GM23338 (cell line): ENCODE measurements at regions not wholly inside any gene's neighbourhood (a gene's known extent, or its start where the extent isn't known, plus 50 kb on each side); places are given as distances from the start of the nearest gene placed in this dataset.

Source experiments
- CREB1 ChIP-seq: fragments of 250-450 bp; sonication (Bioruptor Pico); IDR thresholded peaks from 2 replicates; pipeline ENCODE4 v1.5.0; 2020; ENCODE audit warnings: low read depth, mild to moderate bottlenecking, moderate library complexity
- CTCF ChIP-seq, 2 experiments: fragments of 200-600 bp in 1 of 2; sonication (generic) in 1 of 2; conservative IDR thresholded peaks; 2 replicates each; pipeline versions ENCODE4 v1.5.1 to v1.6.1; 2016 to 2017; ENCODE audit warnings: antibody characterized with exemption in 2 of 2, low read depth in 2 of 2, mild to moderate bottlenecking in 2 of 2, moderate library complexity in 1 of 2
- ETS1 ChIP-seq: IDR thresholded peaks from 2 replicates; pipeline ENCODE4 v1.6.1; 2016; ENCODE audit warnings: antibody characterized with exemption
- EZH2 ChIP-seq: fragments of 200-600 bp; sonication (generic); IDR thresholded peaks from one replicate; pipeline ENCODE4 v1.8.0; 2017; ENCODE audit warnings: antibody characterized with exemption, mild to moderate bottlenecking, low read depth; ENCODE audit not compliant: unreplicated experiment
- EZH2phosphoT487 ChIP-seq: fragments of 200-600 bp; sonication (generic); IDR thresholded peaks from one replicate; pipeline ENCODE4 v1.8.1; 2018; ENCODE audit warnings: antibody characterized with exemption; ENCODE audit not compliant: unreplicated experiment
- JUNB ChIP-seq: IDR thresholded peaks from one replicate; pipeline ENCODE4 v1.6.1; 2016; ENCODE audit warnings: antibody characterized with exemption; ENCODE audit not compliant: unreplicated experiment
- NANOG ChIP-seq: IDR thresholded peaks from 2 replicates; pipeline ENCODE4 v1.6.1; 2016; ENCODE audit warnings: antibody characterized with exemption, borderline replicate concordance
- POLR2AphosphoS5 ChIP-seq: IDR thresholded peaks from 2 replicates; pipeline ENCODE4 v1.6.1; 2016; ENCODE audit warnings: antibody characterized with exemption, low read depth
- REST ChIP-seq: IDR thresholded peaks from one replicate; pipeline ENCODE4 v1.6.1; 2018; ENCODE audit warnings: antibody characterized with exemption; ENCODE audit not compliant: unreplicated experiment
- STAT1 ChIP-seq: IDR thresholded peaks from one replicate; pipeline ENCODE4 v1.6.1; 2016; ENCODE audit warnings: antibody characterized with exemption; ENCODE audit not compliant: unreplicated experiment
- ZNF114 ChIP-seq: fragments of 250-450 bp; sonication (Bioruptor Pico); IDR thresholded peaks from 2 replicates; pipeline ENCODE4 v1.5.0; 2020; ENCODE audit warnings: mild to moderate bottlenecking, moderate library complexity
- ZNF331 ChIP-seq: fragments of 250-450 bp; sonication (Bioruptor Pico); IDR thresholded peaks from 2 replicates; pipeline ENCODE4 v1.5.0; 2020; ENCODE audit warnings: low read depth, mild to moderate bottlenecking, moderate library complexity

DNA sequence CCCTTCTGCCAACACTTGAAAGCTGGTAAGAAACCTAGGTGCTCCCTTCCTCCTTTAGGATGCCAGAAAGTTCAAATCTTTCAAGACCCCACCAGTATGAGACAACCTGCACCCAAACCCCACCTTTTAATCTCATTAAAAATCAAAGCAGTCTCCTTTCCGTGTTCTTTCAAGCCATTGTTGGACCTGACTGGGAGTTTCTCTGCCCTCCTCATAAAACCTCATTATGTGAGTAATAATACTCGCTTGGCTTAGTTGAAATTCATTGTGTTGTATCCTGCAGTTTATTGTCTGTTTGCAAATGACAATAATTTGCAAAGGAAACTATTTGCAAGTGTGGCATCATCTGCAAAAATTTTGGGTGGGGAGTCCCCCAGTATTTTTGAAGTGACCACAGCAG is 133.2 kb upstream of the VEGFC start:
- TF ChIP-seq CTCF (conservative IDR thresholded peaks at IDR 0.05; ENCODE audit: low read depth in 2 of 2) (no peak), CREB1 (CRISPR knock-in tag) (no peak), STAT1 (no peak), POLR2AphosphoS5 (no peak), REST (no peak), ETS1 (no peak), EZH2 (no peak), JUNB (no peak), EZH2phosphoT487 (no peak), ZNF114 (CRISPR knock-in tag) (no peak), ZNF331 (CRISPR knock-in tag) (no peak), NANOG (no peak)
